ENCODE measurements at regions not wholly inside any gene's neighbourhood (a gene's known extent, or its start where the extent isn't known, plus 50 kb on each side); places are given as distances from the start of the nearest gene placed in this dataset.

DNA sequence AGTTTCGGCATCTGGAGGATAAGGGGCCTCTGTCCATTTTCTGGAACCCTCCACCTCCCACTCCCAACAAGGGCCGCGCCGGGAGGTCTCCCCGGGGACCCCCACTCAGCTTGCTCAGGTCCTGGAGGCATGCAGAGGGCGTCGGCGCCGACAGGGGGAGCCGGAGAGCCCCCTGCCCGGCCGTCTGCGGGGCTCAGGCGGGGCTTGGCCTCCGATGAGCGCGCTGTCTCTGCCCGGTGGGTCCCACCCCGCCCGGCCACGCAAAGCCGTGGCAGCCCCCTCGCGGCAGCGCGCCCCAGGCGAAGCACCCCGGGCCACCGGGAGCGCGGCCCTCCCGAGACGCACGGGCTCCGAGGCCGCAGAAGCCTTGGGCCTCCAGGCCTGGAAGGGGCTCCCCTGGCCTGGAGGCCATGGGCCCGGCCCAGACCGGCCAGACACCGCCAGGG is 149.7 kb upstream of the ZNF536 start:
- FAIRE-seq (no peak), DNase-seq (ENCODE audit: low read depth, low spot score) (no peak), ATAC-seq (peak; percentile 73)
- Histone ChIP-seq H3K9me3 (replicated peaks; ENCODE audit: control insufficient read depth, insufficient read depth, low read length) (no peaks in the 10 kb centered on the region), H3K27ac (ENCODE audit: control insufficient read depth, insufficient read depth) (no peak overlapping the region), H4K20me1 (ENCODE audit: control insufficient read depth, insufficient read depth) (no peaks in the 10 kb centered on the region), H3K79me2 (ENCODE audit: control insufficient read depth, insufficient read depth, low read length) (no peaks in the 10 kb centered on the region), H3K4me1 (ENCODE audit: control insufficient read depth, insufficient read depth, low read length) (no peaks in the 10 kb centered on the region), H2AFZ (ENCODE audit: control insufficient read depth, low read depth, low read length) (no peak overlapping the region), H3K4me3 (no peak overlapping the region), H3K36me3 (ENCODE audit: control insufficient read depth in 2 of 2, insufficient read depth in 2 of 2, low read length in 1 of 2) (no peaks in the 10 kb centered on the region), H3K9ac (ENCODE audit: control insufficient read depth, insufficient read depth, low read length) (no peak overlapping the region), H3K4me2 (ENCODE audit: control insufficient read depth, insufficient read depth) (no peak overlapping the region), H3K27me3 (replicated peaks in 1 of 2; ENCODE audit: control insufficient read depth in 2 of 2, insufficient read depth in 2 of 2, low read length in 1 of 2) (peaks cover 4 to 16% of the 10 kb centered on the region in 2 experiments)
- in situ Hi-C loops (cut with MboI), result no loop called here
- intact Hi-C loops (cut with micrococcal nuclease; ENCODE audit: unreplicated experiment), result loop anchor here (10.0 kb wide), 1 partner anchor 432 kb away; no protein-coding TSS in a partner anchor
- BruUV-seq (replicated peaks), result no TSS peak
- CTCF ChIA-PET, result no interaction called here
- WGBS (ENCODE audit: insufficient coverage, insufficient replicate concordance, low lambda C conversion rate, missing lambda C conversion rate), result 24% methylated on average over 30 of the region's 39 CpGs
- POLR2A ChIA-PET, result no interaction called here
- SMC1A ChIA-PET (ENCODE audit: uncharacterized antibody, unreplicated experiment), result no interaction called here
- TF ChIP-seq SUZ12 (IDR thresholded peaks at IDR 0.05; ENCODE audit: unreplicated experiment) (peak; percentile 25), ZNF217 (IDR thresholded peaks at IDR 0.05) (no peak), SMC3 (IDR thresholded peaks at IDR 0.05; ENCODE audit: borderline replicate concordance, low read length) (peak; percentile 13; the same call in 1 of the 2 replicates), RAD21 (IDR thresholded peaks at IDR 0.05; ENCODE audit: insufficient read depth, low read depth, low read length) (0 out of 2 replicates have a peak, but pooled peaks have one; percentile 3), KAT2A (conservative IDR thresholded peaks at IDR 0.05; ENCODE audit: control insufficient read depth, low read depth, low read length) (no peak)
- TF ChIP-seq, protein P1, sequence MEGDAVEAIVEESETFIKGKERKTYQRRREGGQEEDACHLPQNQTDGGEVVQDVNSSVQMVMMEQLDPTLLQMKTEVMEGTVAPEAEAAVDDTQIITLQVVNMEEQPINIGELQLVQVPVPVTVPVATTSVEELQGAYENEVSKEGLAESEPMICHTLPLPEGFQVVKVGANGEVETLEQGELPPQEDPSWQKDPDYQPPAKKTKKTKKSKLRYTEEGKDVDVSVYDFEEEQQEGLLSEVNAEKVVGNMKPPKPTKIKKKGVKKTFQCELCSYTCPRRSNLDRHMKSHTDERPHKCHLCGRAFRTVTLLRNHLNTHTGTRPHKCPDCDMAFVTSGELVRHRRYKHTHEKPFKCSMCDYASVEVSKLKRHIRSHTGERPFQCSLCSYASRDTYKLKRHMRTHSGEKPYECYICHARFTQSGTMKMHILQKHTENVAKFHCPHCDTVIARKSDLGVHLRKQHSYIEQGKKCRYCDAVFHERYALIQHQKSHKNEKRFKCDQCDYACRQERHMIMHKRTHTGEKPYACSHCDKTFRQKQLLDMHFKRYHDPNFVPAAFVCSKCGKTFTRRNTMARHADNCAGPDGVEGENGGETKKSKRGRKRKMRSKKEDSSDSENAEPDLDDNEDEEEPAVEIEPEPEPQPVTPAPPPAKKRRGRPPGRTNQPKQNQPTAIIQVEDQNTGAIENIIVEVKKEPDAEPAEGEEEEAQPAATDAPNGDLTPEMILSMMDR (IDR thresholded peaks at IDR 0.05 in 2 of 3, conservative IDR thresholded peaks at IDR 0.05 in 1 of 3; ENCODE audit: control insufficient read depth in 2 of 3, extremely low read depth in 1 of 3, insufficient read depth in 1 of 3, low read depth in 3 of 3, low read length in 3 of 3), result peak; percentile 43 to 77 (median 51)
- RAD21 ChIA-PET (ENCODE audit: unreplicated experiment), result no interaction called here
